Eye (tissue), 1 donor: ENCODE measurements at regions not wholly inside any gene's neighbourhood (a gene's known extent, or its start where the extent isn't known, plus 50 kb on each side); places are given as distances from the start of the nearest gene placed in this dataset.
"Not testable (repeated sequence)": the region's sequence is repeated elsewhere in the genome, so short reads cannot be mapped to it uniquely, and the experiment has no call there.

Experiments used
- DNase-seq: peaks from one replicate; pipeline ENCODE4 v3.0.0-alpha.2; 2015

DNA sequence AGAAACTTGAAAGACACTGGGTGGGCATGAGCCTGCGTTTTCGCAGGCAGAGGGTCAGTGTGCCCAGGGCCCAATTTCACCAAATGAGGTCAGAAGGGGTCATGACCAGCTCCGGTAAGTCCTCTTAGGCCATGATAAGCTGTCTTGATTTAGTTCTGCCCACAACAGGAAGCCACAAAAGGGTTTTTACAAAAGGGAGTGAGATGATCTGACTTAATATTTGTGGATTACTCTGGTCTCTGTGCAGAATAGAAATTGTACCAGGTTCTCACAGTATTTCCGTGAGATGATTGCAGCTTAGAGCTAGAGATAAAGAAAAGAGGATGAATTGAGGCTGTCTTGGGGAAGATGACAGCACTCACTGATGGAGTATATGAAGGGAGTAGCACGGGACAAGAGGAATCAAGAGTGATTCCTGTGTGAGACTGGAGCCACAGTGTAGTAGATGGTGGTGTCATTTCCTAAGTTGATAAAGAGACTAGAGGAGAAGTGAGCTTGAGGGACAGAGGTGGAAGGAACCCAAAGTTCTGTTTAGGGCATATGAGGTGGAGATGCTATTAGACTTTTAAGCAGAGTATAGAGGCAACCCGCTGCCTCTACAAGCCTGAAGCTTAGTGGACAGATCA, 288.3 kb upstream of the AMIGO2 start:
- no peak for DNase-seq

GRCh38 chr12:47366579-47366978, 286.8 kb upstream of the AMIGO2 start:
- DNase-seq = no peak

DNA sequence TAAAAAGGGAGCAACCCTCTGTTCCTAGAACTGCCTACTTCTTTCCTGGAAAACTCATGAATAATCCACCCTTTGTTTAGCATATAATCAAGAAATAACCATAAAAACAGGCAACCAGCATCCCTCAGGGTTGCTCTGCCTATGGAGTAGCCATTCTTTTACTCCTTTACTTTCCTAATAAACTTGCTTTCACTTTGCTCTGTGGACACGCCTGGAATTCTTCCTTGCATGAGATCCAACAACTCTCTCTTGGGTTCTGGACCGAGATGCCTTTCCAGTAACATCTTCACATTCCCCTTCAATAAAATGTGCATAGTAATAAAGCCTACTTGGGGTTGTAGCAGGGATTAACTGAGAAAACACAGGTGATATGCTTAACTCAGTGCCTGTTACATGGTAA, 286.4 kb upstream of the AMIGO2 start:
- no peak for DNase-seq

DNA sequence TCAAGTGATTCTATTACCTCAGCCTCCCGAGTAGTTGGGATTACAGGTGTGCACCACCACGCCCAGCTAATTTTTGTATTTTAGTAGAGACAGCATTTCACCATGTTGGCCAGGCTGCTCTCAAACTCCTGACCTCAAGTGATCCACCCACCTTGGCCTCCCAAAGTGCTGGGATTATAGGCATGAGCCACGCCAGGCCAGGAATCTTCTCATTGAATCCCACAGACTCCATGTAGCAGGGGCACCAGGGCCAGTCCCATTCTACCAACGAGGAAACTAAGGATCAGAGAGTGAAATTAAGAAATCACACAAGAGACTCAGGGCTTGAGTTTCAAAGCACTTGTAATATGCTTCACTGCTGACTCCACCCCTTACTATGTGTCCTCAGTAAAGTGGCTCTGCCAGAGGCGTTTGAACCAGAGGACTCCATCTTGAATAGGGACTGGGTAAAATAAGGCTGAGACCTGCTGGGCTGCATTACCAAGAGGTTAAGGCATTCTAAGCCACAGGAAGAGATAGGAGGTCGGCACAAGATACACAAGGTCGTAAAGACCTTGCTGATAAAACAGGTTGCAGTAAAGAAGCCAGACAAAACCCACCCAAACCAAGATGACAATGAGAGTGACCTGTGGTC, 285.8 kb upstream of the AMIGO2 start:
- not testable (repeated sequence) for DNase-seq

DNA sequence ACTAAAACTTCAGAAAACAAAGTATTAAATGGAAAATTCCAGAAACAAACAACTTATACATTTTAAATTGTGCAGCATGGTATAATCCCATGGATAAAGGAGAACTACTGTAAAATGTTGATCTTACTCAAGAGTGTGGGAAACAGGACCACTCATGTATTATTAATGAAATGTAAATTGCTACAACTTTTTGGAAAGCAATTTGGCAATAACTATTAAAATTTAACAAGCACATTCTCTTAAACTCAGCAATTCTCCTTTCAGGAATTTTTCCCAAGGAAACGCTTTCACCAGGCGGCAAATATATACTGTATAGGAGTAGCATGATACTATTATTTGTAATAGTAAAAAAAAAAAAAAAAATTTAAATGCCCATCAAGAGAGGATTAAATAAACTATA, 284.5 kb upstream of the AMIGO2 start:
- DNase-seq = no peak

GRCh38 chr12:47362126-47362705, 282.5 kb upstream of the AMIGO2 start:
- no peak for DNase-seq

DNA sequence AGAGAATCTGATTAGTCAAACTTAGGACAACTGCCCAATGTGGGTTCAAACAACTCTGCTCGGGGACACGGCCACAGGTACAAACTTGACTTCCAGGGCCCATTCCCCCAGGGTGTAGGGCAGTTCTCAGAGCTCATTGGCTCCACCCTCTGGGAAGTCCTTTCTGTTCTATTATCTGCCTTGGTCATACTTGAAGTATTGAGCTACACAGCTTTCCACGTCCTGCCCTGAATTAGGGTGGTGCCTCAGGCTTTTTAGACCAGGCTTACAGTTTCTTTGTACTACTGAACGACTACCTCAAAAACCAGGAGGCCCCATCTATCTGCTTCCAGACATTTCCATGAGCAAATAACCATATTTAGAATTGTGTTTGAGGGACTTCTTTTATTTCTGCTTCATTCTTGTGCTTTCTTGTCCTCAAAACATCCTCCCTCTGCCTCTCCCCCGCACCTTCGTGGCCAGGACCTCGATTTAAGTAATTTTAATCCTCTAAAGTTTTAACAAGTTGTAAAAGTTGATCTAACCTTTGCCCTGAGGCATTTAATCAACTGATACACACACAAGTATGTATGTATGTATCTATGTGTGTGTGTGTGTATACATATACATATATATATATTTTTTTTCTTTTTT, 281.7 kb upstream of the AMIGO2 start:
- DNase-seq = no peak

DNA sequence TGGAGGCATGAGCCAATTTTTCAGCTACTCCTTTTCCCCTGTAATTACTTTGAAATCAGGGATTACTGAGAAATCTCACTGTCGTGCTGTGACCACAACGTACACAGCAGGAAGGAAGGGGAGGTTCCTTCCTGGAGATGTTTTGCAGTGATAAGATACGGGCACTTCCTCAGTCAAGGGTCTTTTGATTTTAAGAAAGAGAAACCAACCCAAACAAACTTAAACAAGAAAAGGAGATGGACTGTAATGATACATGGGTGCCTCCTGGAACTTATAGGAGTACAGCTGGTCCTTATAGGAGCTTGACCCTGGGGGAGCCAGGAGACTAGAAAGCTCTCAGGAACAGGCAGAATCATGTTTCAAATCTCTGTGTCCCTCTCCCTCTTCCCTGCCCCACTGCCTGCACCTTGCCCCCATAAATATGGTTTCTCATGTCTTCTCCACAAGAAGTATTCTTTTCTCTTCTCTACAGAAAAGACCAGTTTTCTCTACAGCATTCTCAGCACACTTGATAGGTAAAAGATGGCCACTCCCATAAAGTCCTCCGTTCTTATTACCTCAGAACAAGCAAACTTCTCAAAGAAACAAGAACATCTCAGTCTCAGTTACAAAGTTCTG, 281.1 kb upstream of the AMIGO2 start:
- DNase-seq = no peak

DNA sequence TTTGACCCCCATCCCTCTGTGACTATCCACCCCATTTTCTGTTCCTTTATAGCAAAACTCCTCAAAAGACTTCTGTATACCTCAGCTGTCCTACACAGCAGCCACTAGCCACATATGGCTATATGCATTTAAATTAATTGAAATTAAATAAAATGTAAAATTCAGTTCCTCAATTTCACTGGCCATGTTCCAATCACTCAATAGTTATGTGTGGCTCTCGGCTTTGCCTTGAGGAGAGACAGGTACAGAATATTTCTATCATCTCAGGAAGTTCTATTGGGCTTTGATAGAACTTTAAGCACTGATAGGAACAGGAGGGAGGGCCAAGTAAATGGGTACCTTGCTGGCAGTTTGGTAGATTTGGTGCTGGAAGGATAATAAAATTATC, 280.3 kb upstream of the AMIGO2 start:
- no peak for DNase-seq

- DNase-seq = no peak
Observed at GRCh38 chr12:47359310-47360092, 279.7 kb upstream of the AMIGO2 start.

DNA sequence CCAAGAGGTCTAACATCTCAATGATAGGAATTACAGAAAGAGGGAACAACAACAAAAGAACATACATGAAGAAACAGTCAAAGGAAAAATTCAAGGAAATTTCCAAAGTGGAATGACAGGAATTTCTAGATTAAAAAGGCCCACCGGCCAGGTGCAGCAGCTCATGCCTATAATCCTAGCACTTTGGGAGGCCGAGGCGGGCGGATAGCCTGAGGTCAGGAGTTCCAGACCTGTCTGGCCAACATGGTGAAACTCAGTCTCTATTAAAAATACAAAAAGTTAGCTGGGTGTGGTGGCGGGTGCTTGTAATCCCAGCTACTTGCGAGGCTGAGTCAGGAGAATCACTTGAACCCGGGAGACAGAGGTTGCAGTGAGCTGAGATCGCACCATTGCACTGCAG, 277.2 kb upstream of the AMIGO2 start:
- DNase-seq = not testable (repeated sequence)

DNA sequence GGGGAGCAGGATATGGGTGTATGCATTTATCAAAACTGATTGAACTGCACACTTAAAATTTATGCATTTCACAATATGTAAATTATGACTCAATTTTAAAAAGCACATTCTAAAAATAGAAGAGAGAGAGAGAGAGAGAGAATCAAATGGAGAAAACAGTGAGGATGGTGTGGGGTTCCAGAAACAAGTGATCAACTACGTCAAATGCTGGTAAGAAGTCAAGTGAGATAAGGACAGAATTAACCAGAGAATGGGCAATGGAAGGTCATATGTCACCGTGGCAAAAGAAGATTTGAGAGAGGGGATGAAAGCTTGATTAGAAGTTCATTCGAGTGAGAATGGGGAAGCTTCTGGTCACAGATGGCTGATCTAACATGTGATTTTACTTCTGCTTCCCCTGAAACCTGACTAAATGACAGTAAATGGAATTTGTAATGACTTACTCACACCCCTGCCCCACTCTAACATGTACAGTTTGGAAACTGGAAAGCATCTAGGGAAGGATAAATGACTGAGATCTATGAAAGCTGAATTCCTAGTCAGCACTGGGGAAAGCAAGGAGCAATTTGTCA, 276.5 kb upstream of the AMIGO2 start:
- peak; percentile 23 for DNase-seq

- DNase-seq = no peak
Observed at GRCh38 chr12:47353508-47353907, 273.7 kb upstream of the AMIGO2 start.

DNA sequence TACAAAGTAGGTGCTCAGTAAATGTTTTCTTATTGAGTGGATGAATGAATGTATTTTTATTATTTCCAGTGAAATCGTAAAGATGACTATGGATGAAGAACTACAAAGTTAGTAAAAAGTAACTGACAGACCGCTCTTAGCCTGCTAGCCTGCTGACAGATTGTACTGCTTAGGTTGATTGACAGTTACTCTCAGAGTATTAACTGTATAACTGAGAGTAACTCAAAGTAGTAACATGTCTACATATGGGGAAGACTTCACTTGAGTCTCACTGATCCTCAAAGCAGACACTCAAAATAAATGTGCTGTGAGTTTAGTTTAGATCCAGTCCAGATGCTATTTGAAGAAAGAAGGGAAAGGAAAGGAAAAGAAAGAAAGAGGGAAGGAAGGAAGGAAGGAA, 272.3 kb upstream of the AMIGO2 start:
- no peak for DNase-seq

DNA sequence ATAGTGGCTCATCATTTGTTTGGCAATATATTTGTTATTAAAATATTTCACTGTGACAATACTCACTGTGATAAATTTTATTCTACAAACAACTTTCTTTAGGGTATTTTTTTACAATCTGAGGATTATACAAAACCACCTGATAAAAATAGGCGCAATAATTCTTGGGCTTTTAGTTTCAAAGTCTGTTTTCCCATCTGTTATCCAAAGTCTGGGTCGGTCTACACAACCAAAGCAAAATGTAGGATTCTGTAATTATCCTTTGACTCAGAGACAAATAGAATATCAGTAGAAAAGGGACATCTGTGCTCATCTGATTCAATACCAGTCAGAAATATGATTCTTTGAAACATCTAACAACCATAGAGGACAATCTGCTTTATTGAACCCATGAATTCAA, 271.8 kb upstream of the AMIGO2 start:
- DNase-seq = no peak

DNA sequence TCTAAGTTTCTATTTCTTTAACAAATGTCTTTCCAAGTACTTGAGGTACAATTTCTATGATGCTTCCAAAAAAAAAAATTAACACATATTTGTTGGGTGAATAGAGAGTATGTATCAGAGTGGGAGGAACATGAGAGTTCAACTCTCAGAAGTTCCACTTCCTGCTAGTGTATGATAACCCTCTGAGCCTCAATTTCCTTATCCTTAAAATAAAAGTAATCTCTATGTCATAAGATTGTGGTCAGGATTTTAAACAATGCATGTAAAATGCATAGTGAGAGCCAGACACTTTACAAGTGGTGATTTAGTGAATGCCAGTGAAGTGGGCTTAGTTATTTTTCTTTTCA, 270.3 kb upstream of the AMIGO2 start:
- no peak for DNase-seq

DNA sequence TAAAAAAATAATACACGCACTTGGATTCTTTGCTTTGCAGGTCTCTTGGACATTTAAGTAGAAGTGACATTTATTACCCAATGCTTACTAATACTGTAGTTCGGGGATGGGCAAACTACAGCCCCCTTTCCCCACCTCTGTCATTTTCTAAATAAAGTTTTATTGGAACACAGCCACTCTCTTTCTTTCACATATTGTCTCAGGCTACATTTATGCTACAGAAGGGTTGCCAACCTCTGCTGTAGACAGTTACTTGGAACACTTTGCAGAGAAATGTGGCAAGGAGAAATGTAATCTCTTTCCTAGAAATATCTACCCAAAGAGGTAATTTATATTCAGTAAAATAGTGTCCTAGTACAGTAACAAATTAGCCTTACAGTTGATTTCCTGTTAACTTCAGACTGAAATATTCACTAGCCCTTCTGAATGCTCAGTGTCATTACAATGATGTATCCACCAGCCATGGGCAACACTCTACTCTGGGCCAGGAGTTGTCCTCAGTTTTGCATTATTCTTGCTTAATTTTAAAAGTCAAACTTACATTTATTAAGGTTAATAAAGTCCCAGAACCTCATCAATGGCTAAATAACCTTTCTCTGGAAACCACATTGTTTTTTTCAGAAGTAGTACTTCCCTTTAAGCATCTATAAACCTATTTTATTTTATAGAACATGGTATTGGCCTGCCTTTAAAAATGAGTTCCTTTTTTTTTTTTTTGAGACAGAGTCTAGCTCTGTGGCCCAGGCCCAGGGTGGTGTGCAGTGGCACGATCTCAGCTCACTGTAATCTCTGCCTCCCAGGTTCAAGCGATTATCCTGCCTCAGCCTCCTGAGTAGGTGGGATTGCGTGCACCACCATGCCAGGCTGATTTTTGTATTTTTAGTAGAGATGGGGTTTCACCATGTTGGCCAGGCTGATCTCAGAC, 269.6 kb upstream of the AMIGO2 start:
- DNase-seq = no peak

GRCh38 chr12:47348206-47348605, 268.4 kb upstream of the AMIGO2 start:
- no peak for DNase-seq

DNA sequence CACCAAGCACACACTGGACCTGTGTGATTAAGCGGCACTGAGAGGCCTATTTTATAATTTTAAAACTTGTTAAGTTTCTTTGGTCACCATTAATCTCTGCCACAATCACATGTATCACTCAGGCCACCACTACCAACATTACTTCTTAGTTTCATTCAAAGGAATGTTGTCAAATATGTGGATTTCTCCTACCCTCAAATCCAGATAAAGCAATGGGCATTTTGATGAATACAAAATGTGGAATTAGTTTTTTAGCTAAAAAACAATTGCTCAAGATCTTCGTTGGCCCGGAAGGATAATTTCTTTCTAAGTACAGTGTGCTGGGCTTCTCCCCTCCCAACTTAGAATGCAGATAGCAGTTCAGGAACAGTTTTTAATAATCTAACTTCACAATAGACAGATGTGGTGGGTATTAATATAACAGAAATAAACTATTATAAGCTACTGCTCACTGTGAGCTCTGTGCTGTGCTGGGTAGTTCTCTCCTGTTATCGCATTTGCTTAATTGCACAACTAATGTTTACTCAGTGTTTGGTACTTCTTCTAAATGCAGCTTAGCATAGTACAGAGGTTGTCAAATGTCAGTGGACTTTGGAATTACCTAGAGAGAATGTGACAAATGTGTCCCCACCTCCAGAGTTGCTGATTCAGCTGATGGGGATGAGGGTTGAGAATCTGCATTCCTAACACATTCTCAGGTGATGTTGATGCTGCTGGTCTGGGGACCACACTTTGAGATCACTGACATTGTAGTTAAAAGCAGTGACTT, 266.7 kb upstream of the AMIGO2 start:
- no peak for DNase-seq

DNA sequence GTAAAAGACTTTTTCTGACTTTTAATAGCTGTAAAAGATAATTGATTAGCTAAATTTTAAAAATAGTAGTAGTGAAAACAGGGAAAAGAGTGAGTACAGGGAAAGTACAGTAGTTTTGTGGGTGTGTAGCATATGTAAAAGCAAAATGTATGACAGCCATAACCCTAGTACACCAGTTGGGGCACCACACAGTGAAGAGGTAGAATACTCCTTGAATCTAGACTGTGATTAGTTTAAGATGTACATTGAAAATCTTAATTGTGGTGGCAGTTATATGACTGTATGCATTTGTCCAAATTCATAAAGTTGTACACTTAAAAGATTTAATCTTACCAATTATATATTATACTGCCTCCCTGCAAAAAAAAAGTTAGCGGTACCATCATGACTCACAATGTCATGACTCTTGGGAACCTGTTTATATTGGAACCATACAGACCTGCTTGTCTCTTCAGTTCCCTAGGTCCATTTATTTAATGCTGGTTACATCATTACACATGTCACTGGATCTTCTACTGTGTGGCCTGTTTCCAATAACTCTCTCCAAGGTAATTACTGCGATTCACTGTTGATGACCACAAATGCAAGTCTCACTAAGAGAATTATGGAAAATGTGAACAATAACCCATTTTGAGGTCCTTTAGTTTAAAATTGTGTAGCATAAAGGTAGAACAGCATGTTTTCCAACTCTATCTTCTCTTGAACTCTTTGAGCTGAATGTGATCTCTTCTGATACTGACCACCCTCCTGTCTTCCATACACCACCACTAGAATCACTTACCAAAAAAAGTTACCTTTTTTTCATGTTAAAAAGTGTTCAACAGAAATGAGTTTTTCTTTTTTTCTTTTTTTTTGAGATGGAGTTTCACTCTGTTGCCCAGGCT, 264.2 kb upstream of the AMIGO2 start:
- no peak for DNase-seq
